Spleen (tissue), 11 donors: ENCODE measurements at regions not wholly inside any gene's neighbourhood (a gene's known extent, or its start where the extent isn't known, plus 50 kb on each side); places are given as distances from the start of the nearest gene placed in this dataset.

Experiments used
- DNase-seq: peaks from one replicate; pipeline ENCODE4 v3.0.0-alpha.2; 2020
- H3K27ac ChIP-seq, 8 donors: fragments of 200-600 bp; sonication (generic) in 7 of 8; 1 replicate in 4 of 8; 2 replicates in 4 of 8; pipeline versions ENCODE4 v1.5.0 to v1.8.0; 2016 to 2021; ENCODE audit warnings: inconsistent platforms in 4 of 8, mild to moderate bottlenecking in 4 of 8, moderate library complexity in 1 of 8
- H3K27me3 ChIP-seq, 7 donors: fragments of 200-600 bp; sonication (generic) in 6 of 7; replicated peaks in 1 of 7; 1 replicate in 4 of 7; 2 replicates in 3 of 7; pipeline versions ENCODE4 v1.5.0 to v1.8.0; 2016 to 2021; ENCODE audit warnings: inconsistent platforms in 3 of 7, mild to moderate bottlenecking in 1 of 7
- H3K36me3 ChIP-seq, 6 donors: fragments of 200-600 bp; sonication (generic) in 5 of 6; 1 replicate in 4 of 6; 2 replicates in 2 of 6; pipeline versions ENCODE4 v1.5.0 to v1.8.0; 2016 to 2021; ENCODE audit warnings: inconsistent platforms in 2 of 6
- H3K4me1 ChIP-seq, 6 donors: fragments of 200-600 bp; sonication (generic) in 5 of 6; 1 replicate in 3 of 6; 2 replicates in 3 of 6; pipeline versions ENCODE4 v1.5.0 to v1.8.0; 2016 to 2021; ENCODE audit warnings: inconsistent platforms in 3 of 6
- H3K4me3 ChIP-seq, 8 donors: fragments of 200-600 bp; sonication (generic) in 7 of 8; 1 replicate in 4 of 8; 2 replicates in 4 of 8; pipeline versions ENCODE4 v1.5.0 to v1.8.0; 2016 to 2021; ENCODE audit warnings: inconsistent platforms in 4 of 8, mild to moderate bottlenecking in 4 of 8, moderate library complexity in 2 of 8
- H3K9me3 ChIP-seq, 8 donors: fragments of 200-600 bp; sonication (generic) in 7 of 8; 1 replicate in 4 of 8; 2 replicates in 4 of 8; pipeline versions ENCODE4 v1.5.0 to v1.8.0; 2016 to 2021; ENCODE audit warnings: inconsistent platforms in 4 of 8
- CTCF ChIP-seq, 11 experiments: fragments of 200-600 bp in 7 of 11; fragments of 450-650 bp in 4 of 11; sonication (generic) in 4 of 11; IDR thresholded peaks in 8 of 11; conservative IDR thresholded peaks in 3 of 11; 1 replicate in 7 of 11; 2 replicates in 4 of 11; pipeline versions ENCODE4 v1.4.0 to v1.8.0; 2016 to 2021; ENCODE audit warnings: antibody characterized with exemption in 11 of 11, inconsistent platforms in 4 of 11, mild to moderate bottlenecking in 1 of 11
- POLR2A ChIP-seq, 3 donors: fragments of 450-650 bp; IDR thresholded peaks; one replicate each; pipeline ENCODE4 v1.5.1; 2017; ENCODE audit warnings: antibody characterized with exemption in 3 of 3, mild to moderate bottlenecking in 1 of 3
- POLR2AphosphoS5 ChIP-seq, 3 donors: sonication (generic); formaldehyde crosslinking; IDR thresholded peaks; one replicate each; pipeline ENCODE4 v1.5.1; 2017; ENCODE audit warnings: antibody characterized with exemption in 3 of 3
- WGBS, 5 donors: extraction: QIAGEN DNeasy Blood & Tissue Kit in 3 of 5; methylation state at CpG; one replicate each; pipeline versions ENCODE4 v1.1.5 to v1.1.7; 2013 to 2018; 5-methylcytosine and 5-hydroxymethylcytosine counted together
- intact Hi-C: fragments of 100-400 bp; cut with DNase I; formaldehyde crosslinking; loops from one replicate; pipeline ENCODE4 v1.15.0; 2023; ENCODE audit warnings: low total_unique reads
- donor health status: healthy with polysubstance abuse.
- donor health status: DM: no; HTN: no; CAD: no; lungs with moderate emphysema.
- donor health status: DM: no; HTN: no; CAD: no.
- donor health status: Bipolar disorder and iron deficiency.
- donor health status: healthy.
- donor health status: DM: no; HTN: no; CAD: no.
- donor health status: DM: yes; HTN: yes; CAD: no.

GRCh38 chr9:13444245-13445102 lies 165.0 kb upstream of the MPDZ start:
- intact Hi-C loops, result loop anchor here (5.0 kb wide), 1 partner anchor 908 kb away; no protein-coding TSS in a partner anchor
- peaks cover 0 to 12% (median 4%) of the 10 kb centered on the region in 6 donors for H3K4me1 ChIP-seq

GRCh38 chr9:13443346-13444244 lies 164.1 kb upstream of the MPDZ start:
- Histone ChIP-seq H3K9me3 (no peaks in the 10 kb centered on the region), H3K27ac (no peak overlapping the region), H3K27me3 (no peaks in the 10 kb centered on the region), H3K36me3 (no peaks in the 10 kb centered on the region), H3K4me1 (peaks cover 0 to 12% (median 4%) of the 10 kb centered on the region in 6 donors), H3K4me3 (no peak overlapping the region)
- DNase-seq, result no peak
- WGBS, 5 donors, result 87 to 95% (median 89%) methylated on average over 18 of the region's 18 CpGs
- no peak for TF ChIP-seq POLR2A (IDR thresholded peaks at IDR 0.05)
- TF ChIP-seq CTCF (IDR thresholded peaks at IDR 0.05 in 8 of 11, conservative IDR thresholded peaks at IDR 0.05 in 3 of 11), result no peak
- TF ChIP-seq POLR2AphosphoS5 (IDR thresholded peaks at IDR 0.05), result no peak
- intact Hi-C loops, result loop anchor here (5.0 kb wide), 1 partner anchor 909 kb away; no protein-coding TSS in a partner anchor

More at GRCh38 chr9:13444245-13445102, 165.0 kb upstream of the MPDZ start:
- H3K27ac ChIP-seq, result no peak overlapping the region
- 69 to 92% (median 77%) methylated on average over 10 of the region's 10 CpGs for WGBS, 5 donors
- no peaks in the 10 kb centered on the region for H3K9me3 ChIP-seq
- no peaks in the 10 kb centered on the region for H3K27me3 ChIP-seq
- no peak overlapping the region for H3K4me3 ChIP-seq
- H3K36me3 ChIP-seq, result no peaks in the 10 kb centered on the region
- TF ChIP-seq POLR2A (IDR thresholded peaks at IDR 0.05), result no peak
- TF ChIP-seq CTCF (IDR thresholded peaks at IDR 0.05 in 8 of 11, conservative IDR thresholded peaks at IDR 0.05 in 3 of 11), result no peak
- TF ChIP-seq POLR2AphosphoS5 (IDR thresholded peaks at IDR 0.05), result no peak
- DNase-seq, result no peak

- no peak for TF ChIP-seq POLR2A (IDR thresholded peaks at IDR 0.05)
- no peak for TF ChIP-seq POLR2AphosphoS5 (IDR thresholded peaks at IDR 0.05)
- no peak for TF ChIP-seq CTCF (IDR thresholded peaks at IDR 0.05 in 8 of 11, conservative IDR thresholded peaks at IDR 0.05 in 3 of 11)
- Histone ChIP-seq H3K4me3 (no peak overlapping the region), H3K36me3 (no peaks in the 10 kb centered on the region), H3K9me3 (no peaks in the 10 kb centered on the region), H3K4me1 (no peaks in the 10 kb centered on the region), H3K27me3 (no peaks in the 10 kb centered on the region), H3K27ac (no peak overlapping the region)
- DNase-seq, result no peak
- 81 to 87% (median 84%) methylated on average over 3 of the region's 3 CpGs for WGBS, 5 donors
- intact Hi-C loops, result loop anchor here (5.0 kb wide), 1 partner anchor 912 kb away; no protein-coding TSS in a partner anchor
Measured at GRCh38 chr9:13439685-13440476, 160.4 kb upstream of the MPDZ start.
